Ovary (tissue), 7 donors: ENCODE measurements at regions not wholly inside any gene's neighbourhood (a gene's known extent, or its start where the extent isn't known, plus 50 kb on each side); places are given as distances from the start of the nearest gene placed in this dataset.
"Not testable (repeated sequence)": the region's sequence is repeated elsewhere in the genome, so short reads cannot be mapped to it uniquely, and the experiment has no call there.

Source experiments
- DNase-seq, 5 donors: peaks; one replicate each; pipeline ENCODE4 v3.0.0-alpha.2; 2019 to 2020
- H3K27ac ChIP-seq, 2 donors: fragments of 200-600 bp; one replicate each; pipeline versions ENCODE4 v1.5.1 to v1.8.0; 2019 to 2022
- H3K27me3 ChIP-seq: fragments of 200-600 bp; one replicate; pipeline ENCODE4 v1.8.0; 2022
- H3K36me3 ChIP-seq: fragments of 200-600 bp; sonication (generic); one replicate; pipeline ENCODE4 v1.5.1; 2019
- H3K4me1 ChIP-seq: one replicate; pipeline ENCODE4 v1.8.1; 2013; ENCODE audit warnings: mild to moderate bottlenecking, moderate library complexity; ENCODE audit not compliant: insufficient read depth
- H3K4me3 ChIP-seq: fragments of 200-600 bp; sonication (generic); one replicate; pipeline ENCODE4 v1.5.1; 2017
- H3K9me3 ChIP-seq, 2 donors: fragments of 200-600 bp in 1 of 2; sonication (generic) in 1 of 2; one replicate each; pipeline versions ENCODE4 v1.5.1 to v1.8.1; 2013 to 2019; ENCODE audit warnings: mild to moderate bottlenecking in 1 of 2, moderate library complexity in 1 of 2
- EP300 ChIP-seq: sonication (generic); formaldehyde crosslinking; IDR thresholded peaks from one replicate; pipeline ENCODE4 v1.6.1; 2017; ENCODE audit warnings: antibody characterized with exemption
- POLR2A ChIP-seq: fragments of 450-650 bp; IDR thresholded peaks from one replicate; pipeline ENCODE4 v1.6.1; 2017; ENCODE audit warnings: antibody characterized with exemption, mild to moderate bottlenecking, moderate library complexity
- WGBS, 3 donors: extraction: QIAGEN DNeasy Blood & Tissue Kit in 1 of 3; methylation state at CpG; one replicate each; pipeline versions ENCODE4 v1.1.5 to v1.1.7; 2013 to 2017; 5-methylcytosine and 5-hydroxymethylcytosine counted together
- intact Hi-C, 4 donors: fragments of 100-400 bp; cut with DNase I; formaldehyde crosslinking; loops; one replicate each; pipeline versions ENCODE4 v1.11.0 to v1.15.1; 2022 to 2023
- TF ChIP-seq, protein P1 (sequence below), 3 donors: fragments of 450-650 bp in 2 of 3; fragments of 200-600 bp in 1 of 3; IDR thresholded peaks; one replicate each; pipeline versions ENCODE4 v1.5.1 to v1.8.0; 2016 to 2022; ENCODE audit warnings: antibody characterized with exemption in 3 of 3, mild to moderate bottlenecking in 1 of 3
- donor health status: DM: no; HTN: no; CAD: no; lungs with moderate emphysema.
- donor health status: DM: no; HTN: no; CAD: no.
- donor health status: Bipolar disorder and iron deficiency.
- donor health status: DM: no; HTN: no; CAD: no.
- donor health status: DM: yes; HTN: yes; CAD: no.

GRCh38 chr10:20552382-20552781, 344.7 kb downstream of the NEBL start:
- no peak for TF ChIP-seq POLR2A
- intact Hi-C loops, result no loop called here
- no peak overlapping the region for H3K4me3 ChIP-seq
- DNase-seq, result no peak
- no peaks in the 10 kb centered on the region for H3K36me3 ChIP-seq
- H3K27me3 ChIP-seq, result no peaks in the 10 kb centered on the region
- H3K27ac ChIP-seq, result no peak overlapping the region
- 7 to 16% (median 11%) methylated on average over 3 of the region's 3 CpGs for WGBS, 3 donors
- no peaks in the 10 kb centered on the region for H3K9me3 ChIP-seq
- H3K4me1 ChIP-seq, result peaks cover 4% of the 10 kb centered on the region

- no peaks in the 10 kb centered on the region for H3K9me3 ChIP-seq
- H3K36me3 ChIP-seq, result no peaks in the 10 kb centered on the region
- intact Hi-C loops, result no loop called here
- H3K27ac ChIP-seq, result no peak overlapping the region
- no peak overlapping the region for H3K4me3 ChIP-seq
- WGBS, 3 donors, result 81 to 94% (median 91%) methylated on average over 2 of the region's 2 CpGs
- no peaks in the 10 kb centered on the region for H3K27me3 ChIP-seq
- TF ChIP-seq POLR2A (no peak), EP300 (no peak)
- TF ChIP-seq, protein P1, sequence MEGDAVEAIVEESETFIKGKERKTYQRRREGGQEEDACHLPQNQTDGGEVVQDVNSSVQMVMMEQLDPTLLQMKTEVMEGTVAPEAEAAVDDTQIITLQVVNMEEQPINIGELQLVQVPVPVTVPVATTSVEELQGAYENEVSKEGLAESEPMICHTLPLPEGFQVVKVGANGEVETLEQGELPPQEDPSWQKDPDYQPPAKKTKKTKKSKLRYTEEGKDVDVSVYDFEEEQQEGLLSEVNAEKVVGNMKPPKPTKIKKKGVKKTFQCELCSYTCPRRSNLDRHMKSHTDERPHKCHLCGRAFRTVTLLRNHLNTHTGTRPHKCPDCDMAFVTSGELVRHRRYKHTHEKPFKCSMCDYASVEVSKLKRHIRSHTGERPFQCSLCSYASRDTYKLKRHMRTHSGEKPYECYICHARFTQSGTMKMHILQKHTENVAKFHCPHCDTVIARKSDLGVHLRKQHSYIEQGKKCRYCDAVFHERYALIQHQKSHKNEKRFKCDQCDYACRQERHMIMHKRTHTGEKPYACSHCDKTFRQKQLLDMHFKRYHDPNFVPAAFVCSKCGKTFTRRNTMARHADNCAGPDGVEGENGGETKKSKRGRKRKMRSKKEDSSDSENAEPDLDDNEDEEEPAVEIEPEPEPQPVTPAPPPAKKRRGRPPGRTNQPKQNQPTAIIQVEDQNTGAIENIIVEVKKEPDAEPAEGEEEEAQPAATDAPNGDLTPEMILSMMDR (IDR thresholded peaks at IDR 0.05), result no peak
- DNase-seq, result no peak
- H3K4me1 ChIP-seq, result peaks cover 4% of the 10 kb centered on the region
Measured at GRCh38 chr10:20551761-20552160, 345.4 kb downstream of the NEBL start.

DNA sequence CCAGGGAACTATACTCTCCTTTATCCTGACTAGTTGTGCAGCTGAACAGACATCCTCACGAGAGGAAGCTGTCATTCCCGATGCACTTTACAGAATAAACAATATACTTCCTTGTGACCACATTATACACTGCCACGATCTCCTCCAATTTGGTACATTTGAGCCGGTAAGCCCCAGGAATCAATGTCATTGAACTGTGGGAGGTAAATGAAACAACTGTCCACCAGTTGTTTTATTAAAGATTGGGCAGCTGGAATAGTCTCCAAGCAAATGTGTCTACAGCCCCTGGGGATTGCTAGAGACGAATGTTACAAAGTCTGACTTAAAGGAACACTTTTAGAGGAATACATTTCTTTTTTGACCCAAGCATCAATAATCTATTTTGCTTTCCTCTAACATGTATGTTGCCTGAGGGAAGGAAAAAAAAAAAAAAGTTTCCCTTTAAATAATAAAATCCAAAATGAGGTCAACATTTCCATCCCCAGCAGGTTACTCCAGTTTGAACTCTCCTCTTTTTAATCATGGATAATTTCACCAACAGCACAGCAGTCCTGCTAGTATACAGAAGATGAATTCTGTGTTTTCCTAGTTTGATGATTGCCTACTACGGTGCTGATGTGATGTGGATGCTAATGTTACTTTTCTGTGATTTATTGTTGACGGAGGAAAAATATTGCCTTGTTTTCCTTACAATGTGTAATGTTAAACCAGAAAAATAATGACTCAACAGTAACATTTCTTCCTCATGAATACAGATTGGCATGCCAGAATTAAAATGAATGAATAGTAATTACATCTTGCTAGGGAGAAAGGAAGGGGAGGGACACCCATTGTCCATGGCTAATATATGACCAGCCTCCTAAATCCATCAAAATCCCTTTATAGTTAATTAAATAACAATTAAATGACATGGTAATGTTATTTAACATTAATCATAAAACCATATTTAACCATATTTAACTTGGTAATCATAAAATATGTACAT, 360.9 kb downstream of the NEBL start:
- WGBS, 3 donors, result 77 to 84% (median 79%) methylated on average over 7 of the region's 7 CpGs
- intact Hi-C loops, result no loop called here

GRCh38 chr10:20531241-20531883, 365.7 kb downstream of the NEBL start:
- H3K4me3 ChIP-seq, DNase-seq, H3K4me1 ChIP-seq, H3K9me3 ChIP-seq, H3K27ac ChIP-seq, intact Hi-C loops, H3K36me3 ChIP-seq, H3K27me3 ChIP-seq: not testable (repeated sequence)
- WGBS, 3 donors, result 93 to 94% (median 93%) methylated on average over 19 to 20 of the region's 20 CpGs

More for the DNA sequence above, 360.9 kb downstream of the NEBL start:
- Histone ChIP-seq H3K27ac (no peak overlapping the region), H3K4me3 (no peak overlapping the region), H3K27me3 (no peaks in the 10 kb centered on the region), H3K36me3 (no peaks in the 10 kb centered on the region), H3K9me3 (no peaks in the 10 kb centered on the region), H3K4me1 (no peaks in the 10 kb centered on the region)
- TF ChIP-seq, protein P1 (IDR thresholded peaks at IDR 0.05), result no peak
- no peak for TF ChIP-seq POLR2A
- TF ChIP-seq EP300, result no peak
- DNase-seq, result no peak

DNA sequence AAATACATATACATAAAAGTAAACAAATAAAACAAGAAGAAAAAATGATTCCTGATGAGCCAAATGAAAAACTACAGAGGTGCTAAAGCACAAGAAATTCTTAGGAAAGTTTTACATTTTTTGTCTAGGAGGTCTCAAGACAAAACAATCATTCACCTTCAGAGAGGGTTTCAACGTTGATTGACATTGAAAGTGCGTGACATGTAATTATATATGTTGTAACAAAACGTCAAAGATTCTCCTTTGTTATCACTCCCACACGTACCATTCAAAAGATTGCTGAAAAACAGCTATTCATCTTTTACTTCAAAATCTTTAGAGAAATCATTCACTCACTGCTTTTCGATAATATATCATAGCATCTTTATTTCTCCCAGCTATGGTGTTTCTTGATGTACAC, 375.9 kb downstream of the NEBL start:
- Histone ChIP-seq H3K4me3 (no peak overlapping the region), H3K27ac (no peak overlapping the region), H3K4me1 (no peaks in the 10 kb centered on the region), H3K36me3 (no peaks in the 10 kb centered on the region), H3K27me3 (no peaks in the 10 kb centered on the region), H3K9me3 (no peaks in the 10 kb centered on the region)
- TF ChIP-seq EP300 (no peak), POLR2A (no peak)
- TF ChIP-seq, protein P1 (IDR thresholded peaks at IDR 0.05), result no peak
- WGBS, 3 donors, result 86 to 93% (median 87%) methylated on average over 5 of the region's 5 CpGs
- intact Hi-C loops, result loop anchor here in 1 of 4 donors (5.0 kb wide), 1 partner anchor 1139 kb away; no protein-coding TSS in a partner anchor
- no peak for DNase-seq
